Right lobe of liver (tissue), 4 donors: ENCODE measurements at regions not wholly inside any gene's neighbourhood (a gene's known extent, or its start where the extent isn't known, plus 50 kb on each side); places are given as distances from the start of the nearest gene placed in this dataset.

Experiments used
- POLR2A ChIP-seq: fragments of 450-650 bp; IDR thresholded peaks from one replicate; pipeline ENCODE4 v1.6.1; 2017; ENCODE audit warnings: antibody characterized with exemption, mild to moderate bottlenecking
- TF ChIP-seq, protein P1 (sequence below), 4 donors: fragments of 200-600 bp in 3 of 4; fragments of 450-650 bp in 1 of 4; IDR thresholded peaks; one replicate each; pipeline versions ENCODE4 v1.5.1 to v1.8.0; 2016 to 2022; ENCODE audit warnings: antibody characterized with exemption in 4 of 4, mild to moderate bottlenecking in 2 of 4
- donor health status: DM: no; HTN: no; CAD: no.
- donor health status: DM: no; HTN: no; CAD: no.
- donor health status: DM: no; HTN: yes; CAD: no.

DNA sequence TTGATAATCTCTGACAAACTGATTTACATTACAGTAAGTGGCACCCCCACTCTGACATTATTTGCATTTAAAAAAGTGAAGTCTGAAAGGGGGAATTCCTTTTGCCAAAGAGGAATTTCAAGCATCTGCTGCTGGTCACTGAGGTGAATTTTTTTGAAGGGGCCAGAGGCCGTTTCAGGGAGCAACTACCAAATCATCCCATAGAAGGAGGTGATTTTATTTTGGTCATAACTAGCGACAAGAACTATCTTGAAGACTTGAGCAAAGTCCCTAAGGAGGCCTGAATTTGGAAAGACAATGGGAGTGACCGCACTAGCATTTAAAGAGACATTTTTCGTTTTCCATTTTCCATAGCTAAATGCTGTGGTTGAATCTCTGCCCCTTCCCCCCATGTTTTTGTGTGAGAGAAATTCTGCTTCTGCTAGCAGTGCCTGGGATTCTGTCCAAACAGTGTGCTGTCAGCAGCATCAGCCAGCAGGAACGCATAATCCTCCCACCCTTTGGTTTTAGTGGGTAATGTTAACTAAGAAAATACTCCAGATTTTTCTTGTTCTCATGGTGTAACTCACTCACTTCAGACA lies 110.1 kb upstream of the MED14 start:
- TF ChIP-seq, protein P1, sequence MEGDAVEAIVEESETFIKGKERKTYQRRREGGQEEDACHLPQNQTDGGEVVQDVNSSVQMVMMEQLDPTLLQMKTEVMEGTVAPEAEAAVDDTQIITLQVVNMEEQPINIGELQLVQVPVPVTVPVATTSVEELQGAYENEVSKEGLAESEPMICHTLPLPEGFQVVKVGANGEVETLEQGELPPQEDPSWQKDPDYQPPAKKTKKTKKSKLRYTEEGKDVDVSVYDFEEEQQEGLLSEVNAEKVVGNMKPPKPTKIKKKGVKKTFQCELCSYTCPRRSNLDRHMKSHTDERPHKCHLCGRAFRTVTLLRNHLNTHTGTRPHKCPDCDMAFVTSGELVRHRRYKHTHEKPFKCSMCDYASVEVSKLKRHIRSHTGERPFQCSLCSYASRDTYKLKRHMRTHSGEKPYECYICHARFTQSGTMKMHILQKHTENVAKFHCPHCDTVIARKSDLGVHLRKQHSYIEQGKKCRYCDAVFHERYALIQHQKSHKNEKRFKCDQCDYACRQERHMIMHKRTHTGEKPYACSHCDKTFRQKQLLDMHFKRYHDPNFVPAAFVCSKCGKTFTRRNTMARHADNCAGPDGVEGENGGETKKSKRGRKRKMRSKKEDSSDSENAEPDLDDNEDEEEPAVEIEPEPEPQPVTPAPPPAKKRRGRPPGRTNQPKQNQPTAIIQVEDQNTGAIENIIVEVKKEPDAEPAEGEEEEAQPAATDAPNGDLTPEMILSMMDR (IDR thresholded peaks at IDR 0.05), result no peak
- TF ChIP-seq POLR2A, result no peak
